MM.1S (cell line): ENCODE measurements at regions not wholly inside any gene's neighbourhood (a gene's known extent, or its start where the extent isn't known, plus 50 kb on each side); places are given as distances from the start of the nearest gene placed in this dataset.

Source experiments
- CTCF ChIP-seq: fragments of 300-600 bp; sonication (generic); IDR thresholded peaks from 2 replicates; pipeline ENCODE4 v1.5.1; 2016; ENCODE audit warnings: antibody characterized with exemption, low read length, mixed read lengths
- EZH2 ChIP-seq: fragments of 300-600 bp; sonication (generic); optimal IDR thresholded peaks from 2 replicates; pipeline ENCODE3; 2017; ENCODE audit warnings: low read depth, mild to moderate bottlenecking, antibody characterized with exemption, low read length, mixed read lengths
- EZH2phosphoT487 ChIP-seq: fragments of 300-600 bp; sonication (generic); IDR thresholded peaks from 2 replicates; pipeline ENCODE4 v1.6.1; 2018; ENCODE audit warnings: antibody characterized with exemption, low read length

- TF ChIP-seq CTCF = no peak
- TF ChIP-seq EZH2phosphoT487 = no peak
- no peak for TF ChIP-seq EZH2
Observed at GRCh38 chr11:129612447-129612961, 203.1 kb upstream of the TMEM45B start.
